Activated T-helper 2 cell treated with anti-CD3 and anti-CD28 coated beads, Interferon-gamma antibody, Interleukin-2, Interleukin-4, amounts not matched to agents 10 μg/mL and 5 μg/mL and 100 μg/mL, durations not matched to agents 14 hours and 24 hours and 36 hours (primary cell): ENCODE measurements at regions not wholly inside any gene's neighbourhood (a gene's known extent, or its start where the extent isn't known, plus 50 kb on each side); places are given as distances from the start of the nearest gene placed in this dataset.
"Not testable (repeated sequence)": the region's sequence is repeated elsewhere in the genome, so short reads cannot be mapped to it uniquely, and the experiment has no call there.

Experiments used
- DNase-seq: peaks from one replicate; pipeline ENCODE4 v3.0.0; 2021; ENCODE audit warnings: low spot score
- H3K27ac Mint-ChIP-seq: one replicate; pipeline ENCODE4 v1.8.0; 2021; ENCODE audit warnings: mixed read lengths
- H3K27me3 Mint-ChIP-seq: one replicate; pipeline ENCODE4 v1.8.0; 2021; ENCODE audit warnings: low read depth, mixed read lengths
- H3K36me3 Mint-ChIP-seq: one replicate; pipeline ENCODE4 v1.8.0; 2021; ENCODE audit warnings: low read depth, mixed read lengths
- H3K4me1 Mint-ChIP-seq: one replicate; pipeline ENCODE4 v1.8.0; 2021; ENCODE audit warnings: low read depth, mixed read lengths
- H3K4me3 Mint-ChIP-seq: one replicate; pipeline ENCODE4 v1.8.0; 2021; ENCODE audit warnings: low read depth, mild to moderate bottlenecking, moderate library complexity, mixed read lengths
- H3K9me3 Mint-ChIP-seq: one replicate; pipeline ENCODE4 v1.8.0; 2021; ENCODE audit warnings: mixed read lengths
- intact Hi-C: fragments of 100-400 bp; cut with micrococcal nuclease; formaldehyde crosslinking; loops from one replicate; pipeline ENCODE4 v1.15.1; 2023

GRCh38 chr18:961644-962355 lies 57.1 kb downstream of the ADCYAP1 start:
- peak; percentile 19 for DNase-seq
- Mint-ChIP-seq H3K4me3 (no peak overlapping the region), H3K27ac (no peak overlapping the region), H3K27me3 (peaks cover 6% of the 10 kb centered on the region), H3K9me3 (no peaks in the 10 kb centered on the region), H3K36me3 (no peaks in the 10 kb centered on the region), H3K4me1 (no peaks in the 10 kb centered on the region)
- intact Hi-C loops = loop anchor here (2.0 kb wide), 1 partner anchor 97 kb away; no protein-coding TSS in a partner anchor

DNA sequence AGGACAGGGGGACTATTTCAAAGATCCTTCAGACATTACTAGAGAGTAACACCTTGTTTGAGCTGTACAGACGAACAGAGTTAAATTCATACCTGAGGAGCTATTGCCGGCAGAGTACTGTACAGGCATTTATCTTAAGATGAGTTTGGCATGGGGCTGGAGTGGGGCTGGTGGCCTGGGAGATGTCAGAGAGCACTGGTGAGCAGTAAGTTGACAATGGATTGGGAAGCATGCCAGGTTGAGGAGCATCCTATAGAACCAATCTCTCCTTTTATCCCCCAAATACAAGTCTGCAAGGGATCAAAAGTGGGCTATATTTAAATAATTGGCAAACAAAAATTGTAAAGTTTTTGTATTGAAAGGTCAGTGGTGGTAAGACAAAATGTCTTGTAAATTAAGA lies 58.6 kb downstream of the ADCYAP1 start:
- Mint-ChIP-seq H3K27ac (no peak overlapping the region), H3K27me3 (peaks cover 6% of the 10 kb centered on the region), H3K9me3 (no peaks in the 10 kb centered on the region), H3K4me1 (no peaks in the 10 kb centered on the region), H3K4me3 (no peak overlapping the region), H3K36me3 (no peaks in the 10 kb centered on the region)
- no peak for DNase-seq
- intact Hi-C loops = no loop called here

DNA sequence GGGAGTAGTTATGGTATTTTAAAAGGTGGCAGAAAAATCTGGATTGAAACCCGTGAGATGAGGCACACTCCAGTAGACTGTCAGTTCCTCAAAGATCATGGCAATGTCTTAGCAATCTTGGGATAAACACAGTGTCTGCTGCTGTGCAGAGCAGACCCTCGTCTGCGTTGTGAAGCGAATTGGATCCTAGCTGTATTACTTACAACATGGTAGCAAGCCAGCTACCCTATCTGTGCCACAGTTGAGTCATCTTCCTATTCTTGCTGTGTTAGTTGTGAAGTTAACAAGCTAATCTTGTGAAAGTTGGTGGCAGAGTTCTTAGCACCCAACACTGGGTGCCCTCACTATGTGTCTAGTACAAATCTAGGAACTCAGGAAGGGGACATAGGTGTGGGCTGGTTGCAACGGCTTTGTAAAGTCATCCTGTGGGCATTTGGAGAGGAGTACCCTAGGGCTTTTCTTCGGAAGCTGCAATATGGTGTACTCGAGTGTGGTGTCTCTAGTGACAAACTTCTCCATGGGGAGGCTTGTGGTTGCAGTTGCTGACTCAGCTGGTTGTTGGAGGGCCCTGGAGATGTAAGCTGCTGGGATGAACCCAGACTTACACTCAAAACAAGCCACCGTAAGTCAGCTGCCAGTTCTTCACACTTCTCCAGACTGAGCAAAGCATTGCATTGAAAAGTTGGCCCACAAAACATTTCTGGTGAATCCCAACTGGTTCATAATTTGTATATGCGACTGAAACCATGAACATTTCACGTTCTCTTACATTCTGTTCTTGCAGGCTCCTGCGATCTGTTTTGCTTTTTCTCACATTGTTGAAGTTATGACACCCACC lies 61.5 kb downstream of the ADCYAP1 start:
- intact Hi-C loops = no loop called here
- DNase-seq = no peak
- H3K27me3 Mint-ChIP-seq = peaks cover 6% of the 10 kb centered on the region

DNA sequence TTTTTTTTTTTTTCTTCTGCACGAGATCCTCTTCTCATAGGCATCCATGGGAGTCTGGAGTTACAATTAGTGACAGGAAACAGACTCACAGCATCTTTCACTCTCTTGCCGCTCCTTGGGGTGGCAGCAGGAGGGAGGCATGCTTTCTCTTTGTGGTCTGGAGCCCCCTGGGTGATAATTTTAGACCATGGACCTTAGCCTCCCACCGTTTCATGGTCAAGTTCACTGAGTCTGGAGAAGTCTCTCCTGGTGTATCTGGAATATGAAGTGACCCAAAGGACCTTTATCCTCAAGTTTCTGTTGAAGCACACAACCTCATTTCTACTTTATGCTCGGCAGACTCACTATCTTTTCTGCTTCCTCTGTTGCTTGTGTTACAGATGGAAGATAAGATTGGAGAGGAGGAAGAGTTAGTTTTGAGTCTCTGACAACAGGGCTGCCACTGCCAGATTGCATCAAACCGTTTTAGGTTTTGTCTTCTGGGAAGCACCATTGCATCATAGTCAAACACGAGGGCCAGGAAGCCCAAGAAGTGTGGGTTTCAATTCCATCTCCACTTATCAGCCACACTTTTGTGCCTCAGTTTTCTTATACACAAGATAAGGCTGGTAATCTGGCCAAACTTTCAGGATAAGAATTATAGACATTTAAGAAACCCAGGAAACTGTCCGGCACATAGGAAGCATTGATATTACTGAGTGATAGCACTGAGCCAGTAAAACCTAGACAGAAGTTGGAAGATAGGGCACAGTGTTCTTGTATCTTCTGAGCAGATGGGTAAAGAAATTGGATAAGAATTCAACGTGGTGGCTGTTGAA lies 62.3 kb downstream of the ADCYAP1 start:
- intact Hi-C loops = no loop called here
- no peak for DNase-seq
- H3K27ac Mint-ChIP-seq = no peak overlapping the region
- peaks cover 6% of the 10 kb centered on the region for H3K27me3 Mint-ChIP-seq
- H3K36me3 Mint-ChIP-seq = no peaks in the 10 kb centered on the region
- no peak overlapping the region for H3K4me3 Mint-ChIP-seq
- no peaks in the 10 kb centered on the region for H3K9me3 Mint-ChIP-seq
- no peaks in the 10 kb centered on the region for H3K4me1 Mint-ChIP-seq

More for the DNA sequence above, 61.5 kb downstream of the ADCYAP1 start:
- Mint-ChIP-seq H3K36me3 (no peaks in the 10 kb centered on the region), H3K27ac (no peak overlapping the region), H3K9me3 (no peaks in the 10 kb centered on the region), H3K4me3 (no peak overlapping the region), H3K4me1 (no peaks in the 10 kb centered on the region)

DNA sequence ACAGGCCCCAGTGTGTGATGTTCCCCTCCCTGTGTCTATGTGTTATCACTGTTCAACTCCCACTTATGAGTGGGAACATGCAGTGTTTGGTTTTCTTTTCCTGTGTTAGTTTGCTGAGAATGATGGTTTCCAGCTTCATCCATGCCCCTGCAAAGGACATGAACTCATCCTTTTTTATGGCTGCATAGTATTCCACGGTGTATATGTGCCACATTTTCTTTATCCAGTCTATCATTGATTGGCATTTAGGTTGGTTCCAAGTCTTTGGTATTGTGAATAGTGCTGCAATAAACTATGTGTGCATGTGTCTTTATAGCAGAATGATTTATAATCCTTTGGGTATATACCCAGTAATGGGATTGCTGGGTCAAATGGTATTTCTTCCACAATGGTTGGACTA lies 64.2 kb downstream of the ADCYAP1 start:
- H3K27ac Mint-ChIP-seq, H3K4me1 Mint-ChIP-seq, DNase-seq, H3K27me3 Mint-ChIP-seq, H3K4me3 Mint-ChIP-seq, H3K36me3 Mint-ChIP-seq, intact Hi-C loops, H3K9me3 Mint-ChIP-seq: not testable (repeated sequence)

- H3K9me3 Mint-ChIP-seq, H3K27me3 Mint-ChIP-seq, H3K4me3 Mint-ChIP-seq, H3K4me1 Mint-ChIP-seq, H3K36me3 Mint-ChIP-seq, DNase-seq, H3K27ac Mint-ChIP-seq, intact Hi-C loops: not testable (repeated sequence)
Measured at GRCh38 chr18:969311-969710, 64.6 kb downstream of the ADCYAP1 start.

DNA sequence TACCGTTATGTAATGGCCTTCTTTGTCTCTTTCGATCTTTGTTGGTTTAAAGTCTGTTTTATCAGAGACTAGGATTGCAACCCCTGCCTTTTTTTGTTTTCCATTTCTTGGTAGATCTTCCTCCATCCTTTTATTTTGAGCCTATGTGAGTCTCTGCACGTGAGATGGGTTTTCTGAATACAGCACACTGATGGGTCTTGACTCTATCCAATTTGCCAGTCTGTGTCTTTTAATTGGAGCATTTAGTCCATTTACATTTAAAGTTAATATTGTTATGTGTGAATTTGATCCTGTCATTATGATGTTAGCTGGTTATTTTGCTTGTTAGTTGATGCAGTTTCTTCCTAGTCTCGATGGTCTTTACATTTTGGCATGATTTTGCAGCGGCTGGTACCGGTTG lies 69.9 kb downstream of the ADCYAP1 start:
- H3K36me3 Mint-ChIP-seq, H3K27ac Mint-ChIP-seq, H3K4me3 Mint-ChIP-seq, intact Hi-C loops, DNase-seq, H3K4me1 Mint-ChIP-seq, H3K27me3 Mint-ChIP-seq: not testable (repeated sequence)
- peaks cover 15% of the 10 kb centered on the region for H3K9me3 Mint-ChIP-seq

- DNase-seq, intact Hi-C loops, H3K4me1 Mint-ChIP-seq, H3K27ac Mint-ChIP-seq, H3K4me3 Mint-ChIP-seq, H3K27me3 Mint-ChIP-seq, H3K36me3 Mint-ChIP-seq: not testable (repeated sequence)
- H3K9me3 Mint-ChIP-seq = peaks cover 15% of the 10 kb centered on the region
Measured at GRCh38 chr18:976393-977128, 71.9 kb downstream of the ADCYAP1 start.

DNA sequence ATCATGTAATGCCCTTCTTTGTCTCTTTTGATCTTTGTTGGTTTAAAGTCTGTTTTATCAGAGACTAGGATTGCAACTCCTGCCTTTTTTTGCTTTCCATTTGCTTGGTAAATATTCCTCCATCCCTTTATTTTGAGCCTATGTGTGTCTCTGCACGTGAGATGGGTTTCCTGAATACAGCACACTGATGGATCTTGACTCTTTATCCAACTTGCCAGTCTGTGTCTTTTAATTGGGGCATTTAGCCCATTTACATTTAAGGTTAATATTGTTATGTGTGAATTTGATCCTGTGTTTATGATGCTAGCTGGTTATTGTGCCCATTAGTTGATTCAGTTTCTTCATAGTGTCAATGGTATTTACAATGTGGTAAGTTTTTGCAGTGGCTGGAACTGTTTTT lies 72.7 kb downstream of the ADCYAP1 start:
- H3K4me3 Mint-ChIP-seq, DNase-seq, H3K36me3 Mint-ChIP-seq, intact Hi-C loops, H3K27me3 Mint-ChIP-seq, H3K27ac Mint-ChIP-seq, H3K4me1 Mint-ChIP-seq: not testable (repeated sequence)
- peaks cover 15% of the 10 kb centered on the region for H3K9me3 Mint-ChIP-seq

DNA sequence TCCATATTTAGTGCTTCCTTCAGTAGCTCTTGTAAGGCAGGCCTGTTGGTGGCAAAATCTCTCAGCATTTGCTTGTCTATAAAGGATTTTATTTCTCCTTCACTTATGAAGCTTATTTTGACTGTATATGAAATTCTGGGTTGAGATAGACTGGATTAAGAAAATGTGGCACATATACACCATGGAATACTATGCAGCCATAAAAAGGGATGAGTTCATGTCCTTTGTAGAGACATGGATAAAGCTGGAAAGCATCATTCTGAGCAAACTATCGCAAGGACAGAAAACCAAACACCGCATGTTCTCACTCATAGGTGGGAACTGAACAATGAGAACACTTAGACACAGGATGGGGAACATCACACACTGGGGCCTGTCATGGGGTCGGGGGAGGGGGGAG lies 73.1 kb downstream of the ADCYAP1 start:
- H3K36me3 Mint-ChIP-seq, DNase-seq, intact Hi-C loops, H3K4me1 Mint-ChIP-seq, H3K4me3 Mint-ChIP-seq, H3K27ac Mint-ChIP-seq, H3K27me3 Mint-ChIP-seq: not testable (repeated sequence)
- H3K9me3 Mint-ChIP-seq = peaks cover 15% of the 10 kb centered on the region

DNA sequence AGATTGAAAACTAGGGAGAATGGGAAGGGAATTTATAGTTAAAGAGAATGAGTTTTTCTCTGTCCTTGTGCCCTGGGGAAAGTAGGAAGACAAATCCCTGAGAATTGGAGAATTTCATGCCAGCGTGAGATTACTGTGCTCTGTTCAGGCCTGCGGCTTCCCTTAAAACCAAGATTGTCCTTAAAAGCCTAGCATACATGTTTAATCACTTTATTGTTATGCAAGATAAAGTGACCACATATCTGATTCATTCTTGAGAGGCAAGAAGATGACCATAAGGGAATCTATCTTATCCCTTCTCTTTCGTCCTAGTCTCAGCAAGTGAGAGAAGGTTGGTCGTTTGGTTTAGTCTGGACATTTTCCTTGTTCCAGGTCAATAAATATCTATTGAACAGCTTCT lies 75.9 kb downstream of the ADCYAP1 start:
- Mint-ChIP-seq H3K9me3 (peaks cover 15% of the 10 kb centered on the region), H3K27me3 (no peaks in the 10 kb centered on the region), H3K4me1 (no peaks in the 10 kb centered on the region), H3K27ac (no peak overlapping the region), H3K36me3 (no peaks in the 10 kb centered on the region), H3K4me3 (no peak overlapping the region)
- intact Hi-C loops = no loop called here
- DNase-seq = no peak

GRCh38 chr18:984004-984403 lies 79.3 kb downstream of the ADCYAP1 start:
- intact Hi-C loops = no loop called here
- no peak for DNase-seq
- no peaks in the 10 kb centered on the region for H3K9me3 Mint-ChIP-seq
- H3K27me3 Mint-ChIP-seq = no peaks in the 10 kb centered on the region
- no peak overlapping the region for H3K27ac Mint-ChIP-seq
- H3K4me3 Mint-ChIP-seq = no peak overlapping the region
- H3K36me3 Mint-ChIP-seq = no peaks in the 10 kb centered on the region
- no peaks in the 10 kb centered on the region for H3K4me1 Mint-ChIP-seq
